IPS-15b (cell line): ENCODE measurements at regions not wholly inside any gene's neighbourhood (a gene's known extent, or its start where the extent isn't known, plus 50 kb on each side); places are given as distances from the start of the nearest gene placed in this dataset.

Experiments used
- H3K27me3 ChIP-seq: one replicate; pipeline ENCODE4 v1.6.1; 2013; ENCODE audit warnings: low read length; ENCODE audit not compliant: control insufficient read depth, insufficient read depth
- H3K36me3 ChIP-seq: one replicate; pipeline ENCODE4 v1.6.1; 2013; ENCODE audit warnings: low read length; ENCODE audit not compliant: control insufficient read depth, insufficient read depth
- H3K4me1 ChIP-seq: one replicate; pipeline ENCODE4 v1.6.1; 2013; ENCODE audit warnings: mild to moderate bottlenecking, low read length; ENCODE audit not compliant: control insufficient read depth, insufficient read depth
- H3K4me3 ChIP-seq: one replicate; pipeline ENCODE4 v1.5.1; 2013; ENCODE audit warnings: low read depth, low read length
- H3K9ac ChIP-seq: one replicate; pipeline ENCODE4 v1.6.1; 2013; ENCODE audit warnings: low read depth, mild to moderate bottlenecking, low read length
- H3K9me3 ChIP-seq: one replicate; pipeline ENCODE4 v1.6.1; 2013; ENCODE audit warnings: mild to moderate bottlenecking, low read length; ENCODE audit not compliant: control insufficient read depth, insufficient read depth

GRCh38 chr17:77892031-77892430 lies 66.5 kb upstream of the TNRC6C start:
- Histone ChIP-seq H3K27me3 (peaks cover 17% of the 10 kb centered on the region), H3K4me1 (peaks cover 3% of the 10 kb centered on the region), H3K9me3 (no peaks in the 10 kb centered on the region), H3K9ac (no peak overlapping the region), H3K36me3 (no peaks in the 10 kb centered on the region), H3K4me3 (no peak overlapping the region)

DNA sequence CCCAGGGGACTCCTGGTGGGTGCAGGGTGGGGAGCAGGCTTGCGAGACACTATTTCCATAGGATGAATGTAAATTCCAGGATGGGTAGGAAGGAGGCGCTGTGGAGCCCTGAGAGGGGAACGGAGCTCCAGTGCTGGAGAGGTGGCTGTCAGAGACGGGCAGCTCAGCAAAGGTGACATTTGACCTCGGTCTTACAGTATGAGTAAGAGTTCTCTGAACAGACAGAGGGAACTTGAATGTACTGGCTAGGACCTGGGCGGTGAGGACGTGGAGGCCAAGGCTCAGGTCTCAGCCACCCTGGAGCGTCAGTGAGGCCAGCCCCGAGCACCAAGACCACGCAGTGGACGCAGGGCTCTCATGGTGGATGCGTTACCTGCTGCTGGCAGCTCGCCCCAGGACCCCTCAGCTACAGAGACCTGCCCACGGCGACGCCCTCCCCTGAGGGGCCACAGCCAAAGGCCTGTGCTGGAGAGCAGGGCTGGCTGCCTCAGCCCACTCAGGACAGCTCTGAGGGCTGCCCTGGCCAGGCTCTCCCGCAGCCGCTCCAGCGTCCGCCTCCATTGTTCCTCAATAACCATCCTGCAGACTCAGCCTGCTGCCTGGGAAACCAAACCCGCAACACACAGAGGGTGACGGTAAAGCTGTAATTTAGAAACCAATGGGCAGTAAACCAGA lies 65.9 kb upstream of the TNRC6C start:
- peaks cover 11% of the 10 kb centered on the region for H3K27me3 ChIP-seq

DNA sequence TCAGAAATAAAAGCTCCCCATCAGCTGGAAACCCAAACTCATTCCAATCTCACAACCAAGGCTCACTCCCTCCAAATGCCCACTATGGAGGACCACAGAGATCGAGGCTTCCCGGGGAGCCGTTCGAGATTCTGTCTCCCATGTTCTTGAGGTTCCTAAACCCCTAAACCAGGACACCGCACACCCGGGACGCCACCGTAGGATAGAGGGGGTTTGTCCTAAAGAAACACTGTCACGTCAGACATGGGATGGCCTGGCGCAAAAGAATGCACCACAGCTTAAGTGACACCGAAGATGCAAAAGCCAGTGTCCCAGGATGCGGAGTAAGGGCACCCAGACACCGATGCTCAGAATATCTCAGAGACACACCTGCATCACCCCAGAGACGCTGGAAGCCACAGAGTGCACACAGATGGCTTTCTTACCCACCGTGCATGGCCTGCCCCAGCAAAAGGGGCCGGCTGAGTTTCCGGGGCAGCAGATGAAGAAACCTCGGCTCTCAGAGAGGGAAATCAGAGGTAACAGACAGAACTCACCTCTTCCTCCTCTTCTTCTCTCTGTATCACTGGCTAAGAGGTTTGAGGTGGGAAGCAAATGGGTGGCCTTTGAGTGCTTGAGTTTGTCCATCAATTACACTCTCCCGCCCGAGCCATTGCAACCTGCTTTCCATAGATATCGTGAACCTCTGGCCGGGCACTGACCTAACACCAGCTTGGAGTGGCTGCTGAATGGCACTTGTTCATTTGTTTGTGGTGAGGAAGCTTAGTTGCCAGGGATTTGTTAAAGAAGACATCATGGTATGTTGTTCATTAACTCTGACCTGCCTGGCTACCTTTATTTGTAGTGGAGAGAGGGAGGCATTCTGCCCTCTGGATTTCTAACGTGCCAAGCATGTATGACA lies 65.1 kb upstream of the TNRC6C start:
- no peaks in the 10 kb centered on the region for H3K4me1 ChIP-seq
- H3K9me3 ChIP-seq, result no peaks in the 10 kb centered on the region
- no peak overlapping the region for H3K9ac ChIP-seq
- peaks cover 5% of the 10 kb centered on the region for H3K27me3 ChIP-seq
- H3K4me3 ChIP-seq, result no peak overlapping the region
- no peaks in the 10 kb centered on the region for H3K36me3 ChIP-seq

More for the DNA sequence above, 65.9 kb upstream of the TNRC6C start:
- H3K9me3 ChIP-seq, result no peaks in the 10 kb centered on the region
- no peaks in the 10 kb centered on the region for H3K4me1 ChIP-seq
- H3K36me3 ChIP-seq, result no peaks in the 10 kb centered on the region
- no peak overlapping the region for H3K4me3 ChIP-seq
- H3K9ac ChIP-seq, result no peak overlapping the region

GRCh38 chr17:77894126-77894956 lies 64.2 kb upstream of the TNRC6C start:
- Histone ChIP-seq H3K4me1 (no peaks in the 10 kb centered on the region), H3K4me3 (no peak overlapping the region)

DNA sequence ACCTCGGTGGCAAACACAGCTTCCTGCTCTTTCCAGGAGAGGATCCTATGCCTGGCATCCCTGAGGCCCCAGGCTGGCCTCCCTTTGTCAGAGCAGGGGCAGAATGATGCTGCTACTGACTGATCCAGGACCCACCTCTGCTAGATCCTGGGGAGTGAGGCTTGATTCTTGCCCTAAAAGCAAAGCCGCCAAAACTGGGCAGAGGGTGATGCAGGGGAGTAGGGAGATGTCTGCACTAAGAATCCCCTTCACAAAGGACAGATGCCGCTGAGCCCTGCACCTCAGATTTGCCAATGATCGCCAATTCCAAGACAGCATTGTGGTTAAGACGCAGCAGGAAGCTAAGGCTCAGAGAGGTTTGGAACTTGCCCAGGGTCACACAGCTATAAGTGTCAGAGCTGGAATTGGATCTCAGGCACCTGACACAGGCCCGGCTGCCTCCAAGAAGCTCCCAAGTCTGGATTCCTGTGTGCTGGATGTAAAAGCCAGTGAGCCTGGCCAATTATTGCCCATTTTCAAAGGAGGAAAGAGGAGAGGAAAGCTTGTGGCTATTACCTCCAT lies 60.7 kb upstream of the TNRC6C start:
- no peaks in the 10 kb centered on the region for H3K36me3 ChIP-seq
- no peak overlapping the region for H3K4me3 ChIP-seq
- H3K4me1 ChIP-seq, result no peaks in the 10 kb centered on the region
- no peak overlapping the region for H3K9ac ChIP-seq
- no peaks in the 10 kb centered on the region for H3K9me3 ChIP-seq
- peaks cover 2% of the 10 kb centered on the region for H3K27me3 ChIP-seq

More at GRCh38 chr17:77894126-77894956, 64.2 kb upstream of the TNRC6C start:
- H3K36me3 ChIP-seq, result no peaks in the 10 kb centered on the region
- no peak overlapping the region for H3K9ac ChIP-seq
- H3K9me3 ChIP-seq, result no peaks in the 10 kb centered on the region
- no peaks in the 10 kb centered on the region for H3K27me3 ChIP-seq

DNA sequence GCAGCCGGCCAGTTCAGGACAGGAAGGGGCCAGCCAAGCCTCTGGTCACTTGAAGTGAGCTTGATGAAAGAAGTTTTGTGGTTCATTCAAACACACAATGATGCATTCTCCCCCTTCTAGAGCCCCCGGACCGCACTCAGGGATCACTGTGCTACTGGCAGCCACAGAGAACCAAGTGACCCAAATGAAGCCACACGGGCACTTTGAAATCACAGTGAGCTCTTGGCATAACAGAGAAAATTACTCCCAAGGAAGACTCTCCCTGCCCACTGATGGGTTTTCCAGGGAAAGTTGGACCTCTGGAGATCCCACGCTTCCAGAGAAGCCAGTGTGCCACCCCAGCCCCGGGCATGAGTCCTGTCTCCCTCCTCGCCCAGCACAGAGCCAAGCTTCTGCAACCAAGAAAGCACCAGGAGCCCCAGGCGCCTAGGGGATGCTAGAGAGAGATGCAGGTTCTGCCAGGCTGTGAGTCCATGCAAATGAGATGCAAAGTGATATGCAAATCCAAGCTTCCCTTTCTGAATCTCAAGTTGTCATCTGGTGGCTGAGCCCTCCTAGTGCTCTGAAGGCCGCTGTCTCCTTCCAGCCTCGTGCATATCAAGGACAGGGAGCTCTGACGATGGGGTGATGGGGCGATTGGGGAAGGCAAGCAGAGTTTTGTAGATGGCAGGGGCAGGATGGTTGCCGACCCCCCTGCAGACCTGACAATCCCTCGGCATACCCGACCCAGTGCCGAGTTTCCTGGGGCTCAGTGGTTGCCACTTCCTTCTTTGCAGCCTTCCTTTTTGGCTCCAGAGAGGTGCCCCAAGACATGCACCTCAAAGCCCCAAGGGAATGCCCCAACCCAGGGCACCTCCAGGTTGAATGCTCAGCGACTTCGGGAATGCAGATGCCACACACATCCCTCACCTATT lies 59.7 kb upstream of the TNRC6C start:
- Histone ChIP-seq H3K9ac (no peak overlapping the region), H3K36me3 (no peaks in the 10 kb centered on the region), H3K9me3 (no peaks in the 10 kb centered on the region), H3K4me1 (no peaks in the 10 kb centered on the region), H3K27me3 (peaks cover 2% of the 10 kb centered on the region), H3K4me3 (no peak overlapping the region)

- H3K27me3 ChIP-seq, result peaks cover 2% of the 10 kb centered on the region
- H3K9ac ChIP-seq, result no peak overlapping the region
- H3K9me3 ChIP-seq, result no peaks in the 10 kb centered on the region
- no peak overlapping the region for H3K4me3 ChIP-seq
- H3K36me3 ChIP-seq, result no peaks in the 10 kb centered on the region
- no peaks in the 10 kb centered on the region for H3K4me1 ChIP-seq
Measured at GRCh38 chr17:77899498-77899897, 59.0 kb upstream of the TNRC6C start.

- H3K9me3 ChIP-seq, result no peaks in the 10 kb centered on the region
- H3K27me3 ChIP-seq, result peaks cover 2% of the 10 kb centered on the region
- H3K4me3 ChIP-seq, result no peak overlapping the region
- no peaks in the 10 kb centered on the region for H3K36me3 ChIP-seq
- H3K9ac ChIP-seq, result no peak overlapping the region
- no peaks in the 10 kb centered on the region for H3K4me1 ChIP-seq
Measured at GRCh38 chr17:77901481-77901880, 57.0 kb upstream of the TNRC6C start.

GRCh38 chr17:77905266-77905665 lies 53.2 kb upstream of the TNRC6C start:
- no peaks in the 10 kb centered on the region for H3K9me3 ChIP-seq
- H3K4me1 ChIP-seq, result no peaks in the 10 kb centered on the region
- H3K9ac ChIP-seq, result no peak overlapping the region
- H3K4me3 ChIP-seq, result no peak overlapping the region
- H3K27me3 ChIP-seq, result peaks cover 2% of the 10 kb centered on the region
- H3K36me3 ChIP-seq, result no peaks in the 10 kb centered on the region

DNA sequence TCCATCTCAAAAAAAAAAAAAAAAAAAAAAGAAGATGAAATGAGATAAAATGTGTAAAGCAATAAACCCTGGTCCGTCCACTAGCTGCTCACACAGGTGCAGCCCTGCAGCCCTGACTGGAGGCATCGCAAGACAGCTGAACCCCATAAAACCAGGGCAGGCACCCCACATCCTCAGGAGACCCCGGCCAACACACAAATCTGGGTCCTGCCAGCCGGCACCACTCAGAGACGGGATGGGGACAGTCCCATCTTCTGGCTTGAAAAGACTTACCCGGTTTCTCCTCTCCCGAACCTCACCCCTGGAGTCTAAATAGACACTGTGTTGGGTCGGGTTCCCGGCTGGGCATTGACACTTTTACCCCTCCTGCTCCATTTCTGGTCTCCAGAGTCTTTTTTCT lies 52.7 kb upstream of the TNRC6C start:
- no peak overlapping the region for H3K9ac ChIP-seq
- peaks cover 2% of the 10 kb centered on the region for H3K27me3 ChIP-seq

More for the DNA sequence above, 52.7 kb upstream of the TNRC6C start:
- no peaks in the 10 kb centered on the region for H3K9me3 ChIP-seq
- H3K4me3 ChIP-seq, result no peak overlapping the region
- H3K4me1 ChIP-seq, result no peaks in the 10 kb centered on the region
- H3K36me3 ChIP-seq, result no peaks in the 10 kb centered on the region
